C4-2B (cell line): ENCODE measurements at regions not wholly inside any gene's neighbourhood (a gene's known extent, or its start where the extent isn't known, plus 50 kb on each side); places are given as distances from the start of the nearest gene placed in this dataset.

ENCODE experiments used
- CTCF ChIP-seq: fragments of 450-650 bp; conservative IDR thresholded peaks from 2 replicates; pipeline ENCODE4 v1.5.1; 2017; ENCODE audit warnings: mild to moderate bottlenecking
- ZFX ChIP-seq: fragments of 450-650 bp; IDR thresholded peaks from 2 replicates; pipeline ENCODE4 v1.6.1; 2017

- TF ChIP-seq CTCF, result no peak
- TF ChIP-seq ZFX, result no peak
These were observed 336.5 kb upstream of the ARID1B start for GRCh38 chr6:156440688-156441087.
